Large intestine (tissue), 3 donors: ENCODE measurements at regions not wholly inside any gene's neighbourhood (a gene's known extent, or its start where the extent isn't known, plus 50 kb on each side); places are given as distances from the start of the nearest gene placed in this dataset.

Source experiments
- DNase-seq, 2 donors: peaks; one replicate each; pipeline versions ENCODE4 v3.0.0 to v3.0.0-alpha.2; 2013
- H3K27ac ChIP-seq: one replicate; pipeline ENCODE4 v1.5.1; 2013; ENCODE audit warnings: low read length
- H3K27me3 ChIP-seq: 2 replicates; pipeline ENCODE4 v1.6.1; 2013; ENCODE audit warnings: low read length; ENCODE audit not compliant: control insufficient read depth, insufficient read depth
- H3K36me3 ChIP-seq: 2 replicates; pipeline ENCODE4 v1.6.1; 2013; ENCODE audit warnings: low read length; ENCODE audit not compliant: control insufficient read depth, insufficient read depth
- H3K4me1 ChIP-seq: one replicate; pipeline ENCODE4 v1.6.1; 2013; ENCODE audit warnings: low read length; ENCODE audit not compliant: control insufficient read depth, insufficient read depth
- H3K4me3 ChIP-seq: one replicate; pipeline ENCODE4 v1.5.1; 2013; ENCODE audit warnings: low read length
- H3K9me3 ChIP-seq: one replicate; pipeline ENCODE4 v1.6.1; 2013; ENCODE audit warnings: mild to moderate bottlenecking, low read depth, low read length, moderate library complexity; ENCODE audit not compliant: control insufficient read depth
- WGBS: methylation state at CpG from one replicate; pipeline ENCODE4 v1.1.5; 2013; ENCODE audit warnings: low lambda C conversion rate; ENCODE audit not compliant: insufficient coverage; 5-methylcytosine and 5-hydroxymethylcytosine counted together

GRCh38 chrY:10200065-10200464 is 672.4 kb downstream of the TSPY10 start:
- Histone ChIP-seq H3K4me1 (no peaks in the 10 kb centered on the region), H3K4me3 (no peak overlapping the region), H3K27me3 (no peaks in the 10 kb centered on the region), H3K36me3 (no peaks in the 10 kb centered on the region), H3K9me3 (peaks cover 30% of the 10 kb centered on the region), H3K27ac (no peak overlapping the region)
- no CpG with 5 or more reads among the region's 15 CpGs for WGBS
- peak in 1 of 2 donors; percentile 1 for DNase-seq
